CD4-positive, alpha-beta T cell treated with Interleukin-6 for 4 hours (primary cell): ENCODE measurements at regions not wholly inside any gene's neighbourhood (a gene's known extent, or its start where the extent isn't known, plus 50 kb on each side); places are given as distances from the start of the nearest gene placed in this dataset.
"Not testable (repeated sequence)": the region's sequence is repeated elsewhere in the genome, so short reads cannot be mapped to it uniquely, and the experiment has no call there.

ENCODE experiments used
- DNase-seq: peaks from one replicate; pipeline ENCODE4 v3.0.0-alpha.2; 2020; ENCODE audit warnings: mixed read lengths

GRCh38 chr12:9364224-9365176 lies 156.3 kb upstream of the PZP start:
- DNase-seq, result peak; percentile 14

GRCh38 chr12:9363145-9363544 lies 154.9 kb upstream of the PZP start:
- DNase-seq, result no peak

GRCh38 chr12:9361879-9362326 lies 153.7 kb upstream of the PZP start:
- no peak for DNase-seq

- not testable (repeated sequence) for DNase-seq
Observed at GRCh38 chr12:9354009-9354754, 146.0 kb upstream of the PZP start.

GRCh38 chr12:9351136-9351535 lies 142.9 kb upstream of the PZP start:
- DNase-seq, result no peak

- no peak for DNase-seq
Observed at GRCh38 chr12:9349888-9350885, 142.0 kb upstream of the PZP start.

GRCh38 chr12:9348906-9349518 lies 140.8 kb upstream of the PZP start:
- DNase-seq, result no peak

GRCh38 chr12:9347328-9348127 lies 139.3 kb upstream of the PZP start:
- no peak for DNase-seq

GRCh38 chr12:9346866-9347327 lies 138.7 kb upstream of the PZP start:
- no peak for DNase-seq

- no peak for DNase-seq
Observed at GRCh38 chr12:9345171-9345570, 137.0 kb upstream of the PZP start.

GRCh38 chr12:9344541-9344940 lies 136.3 kb upstream of the PZP start:
- DNase-seq, result no peak

- DNase-seq, result no peak
Observed at GRCh38 chr12:9343731-9344130, 135.5 kb upstream of the PZP start.

GRCh38 chr12:9342614-9343353 lies 134.6 kb upstream of the PZP start:
- DNase-seq, result no peak

GRCh38 chr12:9341260-9341585 lies 133.0 kb upstream of the PZP start:
- DNase-seq, result no peak

GRCh38 chr12:9340422-9341259 lies 132.4 kb upstream of the PZP start:
- DNase-seq, result no peak

- no peak for DNase-seq
Observed at GRCh38 chr12:9337656-9338055, 129.5 kb upstream of the PZP start.

GRCh38 chr12:9336375-9337011 lies 128.3 kb upstream of the PZP start:
- not testable (repeated sequence) for DNase-seq

GRCh38 chr12:9335867-9336266 lies 127.7 kb upstream of the PZP start:
- DNase-seq, result no peak

- no peak for DNase-seq
Observed at GRCh38 chr12:9334964-9335363, 126.8 kb upstream of the PZP start.
